C4-2B (cell line): ENCODE measurements at regions not wholly inside any gene's neighbourhood (a gene's known extent, or its start where the extent isn't known, plus 50 kb on each side); places are given as distances from the start of the nearest gene placed in this dataset.

ENCODE experiments used
- CTCF ChIP-seq: fragments of 450-650 bp; conservative IDR thresholded peaks from 2 replicates; pipeline ENCODE4 v1.5.1; 2017; ENCODE audit warnings: mild to moderate bottlenecking
- ZFX ChIP-seq: fragments of 450-650 bp; IDR thresholded peaks from 2 replicates; pipeline ENCODE4 v1.6.1; 2017

- TF ChIP-seq CTCF (no peak), ZFX (no peak)
Observed at GRCh38 chr4:117489107-117489506, 403.7 kb upstream of the TRAM1L1 start.
